ENCODE measurements at regions not wholly inside any gene's neighbourhood (a gene's known extent, or its start where the extent isn't known, plus 50 kb on each side); places are given as distances from the start of the nearest gene placed in this dataset.

DNA sequence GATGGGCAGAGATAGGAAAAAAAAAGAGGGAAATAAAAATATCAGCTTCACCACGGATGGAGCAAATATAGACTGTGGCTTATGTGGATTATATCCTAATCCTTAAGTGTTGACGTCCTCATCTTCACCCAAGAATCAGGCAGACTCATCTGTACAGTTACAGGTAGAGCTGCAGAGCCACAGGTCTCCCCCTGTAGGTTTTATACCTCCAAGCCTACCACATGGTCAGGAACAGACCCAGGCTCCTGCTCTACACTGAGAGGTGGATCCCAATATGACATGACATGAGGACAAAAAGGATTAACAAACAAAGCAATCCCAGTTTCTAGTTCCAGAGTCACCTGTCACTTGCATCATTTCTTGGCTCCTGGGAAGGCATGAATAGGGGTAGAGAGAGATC lies 400.8 kb downstream of the SEMA3D start:
- Histone ChIP-seq H3K4me2 (no peak overlapping the region), H3K27ac (ENCODE audit: low read depth) (no peak overlapping the region), H3K4me3 (no peak overlapping the region), H3K79me2 (replicated peaks; ENCODE audit: insufficient read depth) (no peaks in the 10 kb centered on the region), H4K20me1 (replicated peaks; ENCODE audit: insufficient read depth) (no peaks in the 10 kb centered on the region), H3K9me2 (ENCODE audit: insufficient read depth) (no peaks in the 10 kb centered on the region), H3K36me3 (ENCODE audit: insufficient read depth) (no peaks in the 10 kb centered on the region), H2AFZ (0 out of 2 replicates have a peak overlapping the region, but pooled peaks have one; percentile 12), H3K27me3 (ENCODE audit: insufficient read depth) (no peaks in the 10 kb centered on the region), H3K4me1 (ENCODE audit: insufficient read depth) (no peaks in the 10 kb centered on the region), H3F3A (replicated peaks; ENCODE audit: low read depth) (no peaks in the 10 kb centered on the region)
- Mint-ChIP-seq H3K4me3 (no peak overlapping the region), H3K9me3 (no peaks in the 10 kb centered on the region), H3K36me3 (ENCODE audit: low read depth) (no peaks in the 10 kb centered on the region), H3K4me1 (peaks cover 8% of the 10 kb centered on the region; the same call in 1 of the 3 replicates), H3K27me3 (ENCODE audit: insufficient read depth, low read depth, poor library complexity) (peaks cover 2% of the 10 kb centered on the region), H3K27ac (peak overlapping the region; percentile 17; the same call in 1 of the 2 replicates)
- ATAC-seq (peak; percentile 65), DNase-seq (ENCODE audit: low spot score) (peak; percentile 21)
- TF ChIP-seq CTCF (conservative IDR thresholded peaks at IDR 0.05; ENCODE audit: low read depth in 2 of 2) (peak in 1 of 2 experiments; percentile 22; a peak in 2 of 4 replicates), ETS1 (IDR thresholded peaks at IDR 0.05) (no peak)
- TF ChIP-seq, protein P1, sequence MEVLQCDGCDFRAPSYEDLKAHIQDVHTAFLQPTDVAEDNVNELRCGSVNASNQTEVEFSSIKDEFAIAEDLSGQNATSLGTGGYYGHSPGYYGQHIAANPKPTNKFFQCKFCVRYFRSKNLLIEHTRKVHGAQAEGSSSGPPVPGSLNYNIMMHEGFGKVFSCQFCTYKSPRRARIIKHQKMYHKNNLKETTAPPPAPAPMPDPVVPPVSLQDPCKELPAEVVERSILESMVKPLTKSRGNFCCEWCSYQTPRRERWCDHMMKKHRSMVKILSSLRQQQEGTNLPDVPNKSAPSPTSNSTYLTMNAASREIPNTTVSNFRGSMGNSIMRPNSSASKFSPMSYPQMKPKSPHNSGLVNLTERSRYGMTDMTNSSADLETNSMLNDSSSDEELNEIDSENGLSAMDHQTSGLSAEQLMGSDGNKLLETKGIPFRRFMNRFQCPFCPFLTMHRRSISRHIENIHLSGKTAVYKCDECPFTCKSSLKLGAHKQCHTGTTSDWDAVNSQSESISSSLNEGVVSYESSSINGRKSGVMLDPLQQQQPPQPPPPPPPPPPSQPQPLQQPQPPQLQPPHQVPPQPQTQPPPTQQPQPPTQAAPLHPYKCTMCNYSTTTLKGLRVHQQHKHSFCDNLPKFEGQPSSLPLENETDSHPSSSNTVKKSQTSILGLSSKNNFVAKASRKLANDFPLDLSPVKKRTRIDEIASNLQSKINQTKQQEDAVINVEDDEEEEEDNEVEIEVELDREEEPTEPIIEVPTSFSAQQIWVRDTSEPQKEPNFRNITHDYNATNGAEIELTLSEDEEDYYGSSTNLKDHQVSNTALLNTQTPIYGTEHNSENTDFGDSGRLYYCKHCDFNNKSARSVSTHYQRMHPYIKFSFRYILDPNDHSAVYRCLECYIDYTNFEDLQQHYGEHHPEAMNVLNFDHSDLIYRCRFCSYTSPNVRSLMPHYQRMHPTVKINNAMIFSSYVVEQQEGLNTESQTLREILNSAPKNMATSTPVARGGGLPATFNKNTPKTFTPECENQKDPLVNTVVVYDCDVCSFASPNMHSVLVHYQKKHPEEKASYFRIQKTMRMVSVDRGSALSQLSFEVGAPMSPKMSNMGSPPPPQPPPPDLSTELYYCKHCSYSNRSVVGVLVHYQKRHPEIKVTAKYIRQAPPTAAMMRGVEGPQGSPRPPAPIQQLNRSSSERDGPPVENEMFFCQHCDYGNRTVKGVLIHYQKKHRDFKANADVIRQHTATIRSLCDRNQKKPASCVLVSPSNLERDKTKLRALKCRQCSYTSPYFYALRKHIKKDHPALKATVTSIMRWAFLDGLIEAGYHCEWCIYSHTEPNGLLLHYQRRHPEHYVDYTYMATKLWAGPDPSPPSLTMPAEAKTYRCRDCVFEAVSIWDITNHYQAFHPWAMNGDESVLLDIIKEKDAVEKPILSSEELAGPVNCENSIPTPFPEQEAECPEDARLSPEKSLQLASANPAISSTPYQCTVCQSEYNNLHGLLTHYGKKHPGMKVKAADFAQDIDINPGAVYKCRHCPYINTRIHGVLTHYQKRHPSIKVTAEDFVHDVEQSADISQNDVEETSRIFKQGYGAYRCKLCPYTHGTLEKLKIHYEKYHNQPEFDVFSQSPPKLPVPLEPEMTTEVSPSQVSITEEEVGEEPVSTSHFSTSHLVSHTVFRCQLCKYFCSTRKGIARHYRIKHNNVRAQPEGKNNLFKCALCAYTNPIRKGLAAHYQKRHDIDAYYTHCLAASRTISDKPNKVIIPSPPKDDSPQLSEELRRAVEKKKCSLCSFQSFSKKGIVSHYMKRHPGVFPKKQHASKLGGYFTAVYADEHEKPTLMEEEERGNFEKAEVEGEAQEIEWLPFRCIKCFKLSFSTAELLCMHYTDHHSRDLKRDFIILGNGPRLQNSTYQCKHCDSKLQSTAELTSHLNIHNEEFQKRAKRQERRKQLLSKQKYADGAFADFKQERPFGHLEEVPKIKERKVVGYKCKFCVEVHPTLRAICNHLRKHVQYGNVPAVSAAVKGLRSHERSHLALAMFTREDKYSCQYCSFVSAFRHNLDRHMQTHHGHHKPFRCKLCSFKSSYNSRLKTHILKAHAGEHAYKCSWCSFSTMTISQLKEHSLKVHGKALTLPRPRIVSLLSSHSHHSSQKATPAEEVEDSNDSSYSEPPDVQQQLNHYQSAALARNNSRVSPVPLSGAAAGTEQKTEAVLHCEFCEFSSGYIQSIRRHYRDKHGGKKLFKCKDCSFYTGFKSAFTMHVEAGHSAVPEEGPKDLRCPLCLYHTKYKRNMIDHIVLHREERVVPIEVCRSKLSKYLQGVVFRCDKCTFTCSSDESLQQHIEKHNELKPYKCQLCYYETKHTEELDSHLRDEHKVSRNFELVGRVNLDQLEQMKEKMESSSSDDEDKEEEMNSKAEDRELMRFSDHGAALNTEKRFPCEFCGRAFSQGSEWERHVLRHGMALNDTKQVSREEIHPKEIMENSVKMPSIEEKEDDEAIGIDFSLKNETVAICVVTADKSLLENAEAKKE (CRISPR knock-in tag; IDR thresholded peaks at IDR 0.05) = no peak

All from GM23338 (cell line).